NCI-H2107 treated with DMSO at 0.1 percent for 48 hours (cell line): ENCODE measurements at regions not wholly inside any gene's neighbourhood (a gene's known extent, or its start where the extent isn't known, plus 50 kb on each side); places are given as distances from the start of the nearest gene placed in this dataset.

Experiments
- DNase-seq: peaks from one replicate; lab custom pipeline; 2025; ENCODE audit not compliant: unreplicated experiment; lab: John Stamatoyannopoulos, UW

GRCh38 chr6:139823099-139823807, 448.8 kb upstream of the CITED2 start:
- no peak for DNase-seq

- no peak for DNase-seq
Measured at GRCh38 chr6:139821676-139822223, 447.3 kb upstream of the CITED2 start.

DNA sequence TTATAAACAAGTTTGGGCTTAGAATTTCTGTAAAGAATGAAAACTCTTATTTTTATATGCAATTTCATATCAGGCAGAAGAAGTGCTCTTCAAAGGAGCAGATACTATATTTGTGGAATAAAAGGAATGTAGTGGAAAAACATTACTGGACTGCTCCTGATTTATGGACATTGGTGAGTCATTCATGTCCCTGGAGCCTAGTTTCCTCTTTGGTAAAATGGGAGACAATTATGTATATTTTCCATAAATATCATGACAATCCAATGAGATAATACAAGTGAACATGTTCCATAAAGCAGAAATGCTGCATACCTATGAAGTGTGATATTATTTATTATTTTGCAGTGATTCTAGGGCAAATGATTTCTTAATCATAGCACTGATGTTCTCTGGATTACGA, 445.8 kb upstream of the CITED2 start:
- no peak for DNase-seq

- DNase-seq: no peak
Measured at GRCh38 chr6:139819776-139820175, 445.3 kb upstream of the CITED2 start.

DNA sequence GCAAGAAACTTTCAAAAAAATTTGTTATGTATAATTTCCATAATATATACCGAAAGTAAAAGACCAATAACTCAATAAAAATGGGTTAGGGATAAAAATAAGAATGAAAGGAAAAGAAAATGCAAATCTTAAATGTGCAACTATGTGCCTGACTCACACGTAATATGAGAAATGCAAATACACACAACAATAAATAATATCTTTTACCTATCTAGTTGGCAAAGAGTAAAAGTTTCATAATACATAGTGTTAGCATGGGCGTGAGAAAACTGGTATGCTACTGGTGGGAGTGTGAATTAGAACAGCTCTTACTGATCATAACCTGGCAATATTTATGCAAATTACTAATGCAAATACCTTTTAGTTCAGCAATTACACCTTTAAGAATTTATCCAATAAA, 438.5 kb upstream of the CITED2 start:
- no peak for DNase-seq

- no peak for DNase-seq
Measured at GRCh38 chr6:139801571-139802321, 427.3 kb upstream of the CITED2 start.

- DNase-seq: no peak
Measured at GRCh38 chr6:139800837-139801236, 426.4 kb upstream of the CITED2 start.

GRCh38 chr6:139790527-139790926, 416.1 kb upstream of the CITED2 start:
- DNase-seq: no peak

- DNase-seq: no peak
Measured at GRCh38 chr6:139784222-139784769, 409.8 kb upstream of the CITED2 start.

- DNase-seq: no peak
Measured at GRCh38 chr6:139779988-139780774, 405.7 kb upstream of the CITED2 start.

DNA sequence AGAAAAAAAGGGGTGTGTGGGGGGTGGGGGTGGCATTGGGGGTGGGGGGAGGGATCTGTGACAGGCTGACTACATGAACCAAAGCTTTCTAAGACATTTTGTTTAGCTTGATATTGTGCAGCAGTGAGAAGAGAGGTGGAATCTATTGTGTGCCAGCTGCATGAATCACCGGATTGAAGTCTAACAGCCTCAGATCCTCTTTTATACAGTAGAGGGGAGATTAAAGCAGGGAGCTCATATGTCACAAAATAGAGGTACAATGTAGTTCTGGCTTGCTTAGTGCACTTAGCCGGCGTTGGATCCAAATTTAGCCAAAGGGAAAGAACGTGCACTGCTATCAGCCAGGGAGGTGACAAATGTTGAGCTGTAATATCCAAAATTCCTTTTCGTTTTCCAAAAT, 404.2 kb upstream of the CITED2 start:
- peak; percentile 82 for DNase-seq

GRCh38 chr6:139778106-139778505, 403.7 kb upstream of the CITED2 start:
- no peak for DNase-seq

DNA sequence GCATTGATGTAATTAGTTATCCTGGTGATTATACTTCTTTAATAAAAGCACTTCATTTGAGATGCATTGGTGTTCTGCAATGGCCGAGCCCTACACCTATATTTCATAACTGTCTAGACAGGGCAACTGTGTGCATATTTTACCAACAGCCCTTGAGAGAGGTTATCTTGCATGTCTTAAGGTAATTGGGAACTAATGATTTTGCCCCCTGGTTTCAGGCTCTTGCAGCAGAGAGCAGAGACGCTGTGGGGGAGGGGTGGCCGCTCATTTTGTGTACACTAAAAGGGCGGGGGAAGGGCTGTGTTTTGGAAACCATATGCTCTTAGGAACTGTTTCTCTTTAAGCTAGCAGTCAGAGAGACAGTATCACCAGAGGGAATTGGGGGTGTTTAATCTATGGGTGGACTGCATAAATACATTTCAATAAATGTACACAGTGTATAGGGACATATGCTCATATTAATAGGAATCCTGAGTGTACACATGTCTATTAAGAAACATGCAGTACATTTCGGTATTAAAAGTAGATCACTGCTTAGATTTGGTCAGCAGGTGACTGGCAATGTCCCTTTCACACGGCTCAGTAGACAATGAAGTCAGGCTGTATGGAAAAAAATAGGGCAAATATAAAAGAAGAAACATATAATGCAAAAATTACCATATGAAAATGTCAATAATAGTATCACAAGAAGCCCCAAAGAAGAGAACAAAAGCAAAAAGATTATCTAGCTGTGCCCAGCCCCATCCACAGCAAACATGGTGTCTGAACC, 402.9 kb upstream of the CITED2 start:
- no peak for DNase-seq

DNA sequence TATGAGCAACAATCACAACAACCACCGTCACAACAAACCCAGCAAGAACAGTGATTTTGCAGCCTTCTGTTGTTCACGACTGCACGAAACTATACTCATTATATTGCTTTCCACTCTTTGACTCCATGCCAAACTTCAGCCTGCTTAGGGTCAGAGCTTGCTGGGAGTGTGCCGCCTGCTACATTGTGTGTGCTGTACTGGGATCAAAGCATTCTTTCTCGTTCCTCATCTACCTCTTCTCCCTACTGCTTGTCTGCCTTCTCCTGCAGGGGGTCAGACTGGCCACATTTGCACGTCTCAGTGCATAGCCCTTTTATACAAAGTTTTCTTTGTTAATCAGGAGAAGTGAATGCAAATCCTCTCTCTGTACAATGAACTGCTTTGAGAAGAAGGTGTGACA, 401.6 kb upstream of the CITED2 start:
- no peak for DNase-seq

DNA sequence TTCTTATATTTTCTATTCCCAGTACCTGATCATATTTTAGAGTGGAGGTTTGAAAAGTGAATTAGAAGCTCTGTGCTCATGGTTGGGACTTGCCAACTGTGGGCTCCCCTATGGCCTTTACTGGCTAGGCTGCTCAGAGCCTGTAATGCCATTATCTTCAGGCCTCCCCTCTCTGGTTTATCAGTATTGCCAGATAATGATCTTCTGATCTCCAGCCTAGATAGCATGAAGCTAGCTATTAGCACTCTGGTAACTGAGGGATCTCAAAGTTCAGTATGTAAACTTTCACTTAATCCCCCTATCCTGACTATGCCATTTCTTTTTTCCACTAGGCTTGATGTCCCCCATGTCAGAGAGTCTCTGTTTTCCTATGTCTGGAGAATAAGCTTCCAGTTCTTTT, 393.7 kb upstream of the CITED2 start:
- no peak for DNase-seq

DNA sequence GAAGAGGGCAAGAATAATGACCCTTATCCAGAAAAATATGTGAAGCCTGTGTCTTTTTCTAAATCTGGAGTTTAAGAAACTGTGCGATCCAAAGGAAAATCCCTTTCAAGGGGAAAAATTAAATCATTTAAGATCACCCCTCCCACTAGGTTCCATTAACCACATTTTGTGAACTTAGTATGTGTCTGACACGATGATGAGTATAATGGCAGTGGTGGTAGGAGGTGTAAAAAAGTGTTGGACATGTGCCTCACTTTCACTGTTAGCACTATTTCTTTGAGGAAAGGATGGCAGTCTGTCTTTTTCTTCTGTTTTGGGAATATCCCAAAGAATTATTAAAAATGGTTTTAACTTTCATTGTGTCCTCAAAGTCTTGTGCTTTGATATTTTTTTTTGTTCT, 392.3 kb upstream of the CITED2 start:
- DNase-seq: no peak

DNA sequence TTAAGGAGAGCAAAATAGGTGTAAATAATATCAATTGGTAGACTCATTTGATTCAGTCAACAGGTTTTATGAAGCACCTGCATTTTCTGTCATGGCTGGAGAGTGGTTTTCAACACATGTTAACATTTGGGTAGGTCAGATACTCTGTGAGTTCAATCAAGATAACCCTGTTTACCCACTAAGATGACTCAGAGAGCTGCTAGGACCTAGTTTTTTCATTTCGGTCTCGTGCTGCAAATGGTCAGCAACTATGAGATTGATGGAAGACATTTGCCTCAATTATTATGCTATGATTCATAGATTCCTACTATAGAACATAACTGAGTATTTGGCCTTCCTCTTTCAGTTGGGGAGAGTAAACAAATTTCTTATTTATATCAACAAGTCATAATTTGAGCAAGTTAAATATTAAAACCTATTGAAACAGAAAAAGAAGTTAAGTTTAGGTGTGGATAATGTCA, 391.4 kb upstream of the CITED2 start:
- DNase-seq: no peak

DNA sequence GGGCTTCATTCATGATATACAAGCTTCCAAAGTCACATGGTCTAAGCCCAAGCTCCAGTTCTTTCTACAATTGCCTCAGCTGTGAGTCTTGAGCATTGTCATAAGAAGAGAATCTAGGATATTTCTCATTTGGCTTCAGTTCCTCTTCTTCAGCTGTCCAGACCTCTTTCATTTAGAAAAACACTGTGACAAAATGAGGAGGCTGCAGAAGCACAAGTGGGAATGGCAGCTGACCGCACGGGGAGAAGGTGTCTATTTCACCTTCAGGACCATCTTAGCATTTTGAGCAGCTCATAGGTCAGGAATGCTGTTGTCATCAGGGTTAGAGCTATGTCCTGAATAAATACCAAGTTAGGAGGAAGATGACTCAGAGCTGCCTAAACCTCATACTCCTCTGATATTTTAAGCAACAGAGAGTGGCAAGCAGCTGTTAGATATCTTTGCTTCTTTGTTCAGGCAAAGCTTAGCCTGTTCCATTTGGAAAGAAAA, 390.1 kb upstream of the CITED2 start:
- no peak for DNase-seq

- DNase-seq: no peak
Measured at GRCh38 chr6:139763468-139764210, 389.2 kb upstream of the CITED2 start.
